Activated CD4-positive, alpha-beta T cell treated with anti-CD3 and anti-CD28 coated beads, Interleukin-2, Interleukin-6, amounts not matched to agents 100 ng/mL and 50 ng/mL, durations not matched to agents 16 hours and 8 hours (primary cell): ENCODE measurements at regions not wholly inside any gene's neighbourhood (a gene's known extent, or its start where the extent isn't known, plus 50 kb on each side); places are given as distances from the start of the nearest gene placed in this dataset.

Source experiments
- DNase-seq: peaks from one replicate; pipeline ENCODE4 v3.0.0-alpha.2; 2020

DNA sequence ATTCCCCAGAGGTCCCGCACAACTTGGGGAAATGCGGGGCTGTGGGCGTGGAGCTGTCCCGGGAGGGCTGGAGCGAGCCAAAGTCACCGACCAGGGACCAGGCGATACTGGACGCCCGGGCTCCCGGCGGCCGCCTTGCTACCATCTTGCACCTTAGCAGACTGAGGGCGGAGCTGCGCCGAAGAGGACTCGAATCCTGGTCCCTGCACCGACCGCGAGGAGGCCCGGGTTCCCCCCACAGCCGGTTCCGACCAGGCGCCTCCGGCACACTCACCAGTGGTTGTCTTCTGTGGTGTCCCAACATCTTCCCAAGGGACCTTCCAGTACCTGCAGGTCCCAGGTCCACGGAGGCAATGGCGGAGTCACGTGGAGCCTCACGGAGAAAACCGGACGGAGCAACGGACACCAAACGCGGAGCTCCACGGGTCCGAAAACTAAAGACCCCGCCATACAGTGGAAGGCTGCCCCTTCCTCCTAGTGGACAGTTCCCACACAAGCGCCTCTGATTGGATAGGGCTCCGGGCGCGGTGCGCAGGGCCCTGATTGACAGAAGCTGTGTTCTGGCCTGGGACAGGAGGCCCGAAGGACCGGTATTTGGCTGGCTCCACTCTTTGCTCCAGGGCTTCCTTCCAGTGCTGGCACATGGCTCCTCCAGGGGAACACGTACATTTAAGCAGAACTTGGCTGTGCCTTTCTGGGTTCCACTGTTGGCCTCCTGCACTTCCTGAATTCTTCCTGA, 124.6 kb upstream of the ZNF479 start:
- no peak for DNase-seq

DNA sequence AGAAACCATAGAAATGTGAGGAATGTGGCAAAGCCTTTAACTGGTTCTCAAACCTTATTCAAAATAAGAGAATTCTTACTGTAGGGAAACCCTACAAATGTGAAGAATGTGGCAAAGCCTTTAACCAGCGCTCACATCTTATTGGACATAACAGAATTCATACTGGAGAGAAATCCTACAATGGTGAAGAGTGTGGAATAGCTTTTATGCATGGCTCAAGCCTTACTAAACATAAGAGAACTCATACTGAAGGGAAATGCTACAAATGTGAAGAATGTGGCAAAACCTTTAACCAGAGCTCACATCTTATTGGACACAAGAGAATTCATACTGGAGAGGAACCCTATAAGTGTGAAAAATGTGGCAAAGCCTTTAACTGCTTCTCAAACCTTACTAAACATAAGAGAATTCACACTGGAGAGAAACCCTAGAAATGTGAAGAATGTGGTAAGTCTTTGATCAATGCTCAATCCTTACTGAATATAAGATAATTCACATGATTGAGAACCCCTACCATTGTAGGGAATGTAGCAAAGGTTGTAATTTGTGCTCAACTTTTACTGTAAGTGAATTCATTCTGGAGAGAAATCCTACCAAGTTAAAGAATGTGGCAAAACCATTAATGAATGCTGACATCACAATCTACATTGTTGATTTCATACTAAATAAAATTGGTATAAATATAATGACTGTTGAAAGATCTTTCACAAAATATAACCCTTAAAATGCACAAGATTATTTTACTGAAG, 142.5 kb upstream of the ZNF479 start:
- no peak for DNase-seq

DNA sequence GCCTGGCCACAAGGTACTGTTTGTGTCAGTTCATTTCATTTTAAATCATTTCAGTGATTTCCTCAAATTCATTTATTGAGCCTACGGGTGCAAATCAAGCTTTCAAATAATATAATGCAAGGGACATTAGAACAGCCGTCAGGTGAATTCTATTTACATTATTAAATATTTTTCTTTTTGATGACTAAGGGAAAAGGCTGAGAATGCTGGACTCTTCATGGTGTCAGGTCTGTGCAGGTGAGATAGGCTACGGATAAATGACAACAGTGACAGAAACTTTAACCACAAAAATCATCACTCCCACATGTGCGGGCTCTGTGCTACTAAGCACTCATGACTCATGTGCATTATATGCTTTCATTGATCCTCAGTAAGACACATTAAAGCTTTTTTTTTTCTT, 149.2 kb upstream of the ZNF716 start:
- DNase-seq, result no peak

DNA sequence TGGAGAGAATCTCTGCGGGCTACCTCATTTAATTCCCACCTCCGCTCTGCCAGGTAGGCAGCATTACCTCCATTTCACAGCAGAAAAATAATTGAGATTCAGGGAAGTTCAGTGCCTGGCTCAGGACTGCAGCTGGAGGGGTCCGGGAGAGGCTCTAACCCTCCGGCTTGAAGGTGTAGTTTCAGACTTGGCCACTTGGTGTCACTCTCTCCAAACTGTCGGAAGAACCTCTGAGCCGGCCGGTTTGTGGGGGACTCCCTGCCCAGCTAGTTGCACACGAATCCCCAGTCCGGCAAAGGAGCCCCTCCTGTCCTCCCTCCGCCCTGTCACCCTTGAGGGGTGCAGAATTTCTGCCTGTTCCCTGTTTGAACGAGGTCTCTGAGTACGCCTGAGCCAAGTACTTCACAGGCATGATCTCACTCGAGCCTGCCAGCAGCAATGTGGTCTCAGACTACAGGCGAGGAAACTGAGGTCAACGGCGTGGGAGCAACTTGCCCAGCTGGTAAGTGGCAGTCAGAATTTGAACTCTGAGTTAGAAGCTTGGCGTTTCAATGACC, 144.7 kb upstream of the ZNF716 start:
- no peak for DNase-seq

DNA sequence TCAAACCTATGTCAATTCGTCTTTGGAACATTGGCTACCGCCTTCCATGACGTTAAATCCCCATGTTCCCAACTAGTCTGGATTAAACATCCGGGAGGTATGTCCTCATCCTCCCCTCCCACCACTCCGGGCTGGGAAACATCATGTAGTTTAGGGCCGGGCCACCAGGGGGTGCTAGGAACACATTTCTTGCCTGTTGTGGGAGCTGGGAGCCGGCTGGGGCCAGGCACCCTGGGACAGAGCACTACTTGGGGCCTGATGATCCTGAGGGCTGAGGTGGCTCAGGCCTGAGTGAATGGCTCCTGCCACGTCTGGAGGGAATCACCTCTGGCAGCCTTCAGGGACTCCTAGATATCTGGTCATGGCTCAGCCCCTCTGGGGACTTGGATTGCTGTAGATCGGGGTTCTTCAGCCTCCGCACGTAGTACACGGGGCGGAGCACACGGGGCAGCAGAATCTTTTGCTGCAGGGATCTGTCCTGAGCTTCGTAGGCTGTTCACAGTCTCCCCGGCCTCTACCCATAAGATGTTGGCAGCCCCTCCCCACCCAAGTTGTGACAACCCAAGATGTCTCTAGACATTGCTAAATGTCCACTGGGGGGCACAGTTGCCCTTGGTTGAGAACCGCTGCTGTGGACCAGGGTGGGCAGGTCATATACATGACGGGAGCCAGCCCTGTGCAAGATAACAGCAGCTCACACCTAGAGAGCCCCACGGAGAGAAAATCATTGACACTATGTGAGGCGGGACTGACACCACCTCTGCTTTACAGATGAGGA, 141.2 kb upstream of the ZNF716 start:
- peak; percentile 1 for DNase-seq

DNA sequence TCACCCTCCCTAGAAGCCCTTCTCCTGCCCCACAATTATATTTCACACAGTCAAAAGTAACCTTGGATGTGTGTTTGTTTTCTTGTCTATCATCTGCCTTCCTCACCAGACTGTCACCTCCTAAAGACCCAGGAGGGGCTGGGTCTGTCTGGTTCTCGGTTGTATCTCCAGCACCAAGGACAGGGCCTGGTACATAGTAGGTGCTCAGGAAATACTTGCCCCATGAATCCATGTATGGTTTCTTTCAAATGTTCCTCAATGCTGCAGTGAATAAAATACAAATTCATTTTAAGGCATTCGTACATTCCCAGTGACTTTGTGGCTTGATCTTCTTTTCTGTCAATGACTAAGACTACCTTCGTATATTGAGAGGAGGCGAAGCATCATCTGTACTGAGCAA, 122.9 kb upstream of the ZNF716 start:
- no peak for DNase-seq

DNA sequence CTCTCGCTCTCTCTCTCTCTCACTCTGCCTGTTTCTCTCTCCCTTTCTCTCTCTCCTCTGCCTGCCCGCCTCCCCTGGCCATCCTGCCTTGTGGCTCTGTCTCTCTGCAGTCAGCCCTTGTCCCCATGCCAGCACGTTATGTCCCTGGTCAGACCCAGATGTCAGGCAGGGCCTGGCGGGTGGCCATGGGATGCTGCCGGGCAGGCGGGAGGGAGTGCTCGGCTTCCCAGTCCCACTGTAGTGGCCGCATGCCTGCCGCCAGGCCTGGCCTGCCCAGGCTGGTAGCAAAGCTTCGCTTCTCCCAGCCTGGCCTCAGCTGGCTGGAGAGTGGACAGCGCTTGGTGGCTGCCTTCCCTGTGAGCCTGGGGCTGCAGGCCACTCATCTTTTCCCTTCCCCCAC, 121.5 kb upstream of the ZNF716 start:
- DNase-seq, result no peak

DNA sequence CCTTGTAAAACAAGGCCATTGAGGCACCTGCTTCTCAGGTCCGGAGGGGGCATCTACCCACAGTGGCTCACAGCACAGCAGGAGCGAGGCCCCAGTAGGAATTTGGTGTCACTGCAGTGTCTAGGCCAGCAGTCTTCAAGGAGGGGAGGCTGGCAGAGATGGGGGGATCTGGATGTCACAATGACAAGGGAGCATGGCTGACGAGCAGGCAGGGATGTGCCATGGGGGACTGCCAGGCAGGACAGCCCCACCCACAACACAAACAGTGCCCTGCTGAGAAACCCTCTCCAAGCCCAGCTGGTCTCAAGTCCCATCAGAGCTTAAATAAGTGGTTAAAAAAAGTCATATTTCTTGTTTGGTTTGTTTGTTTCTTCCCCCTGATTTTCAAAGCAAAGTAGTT, 121.0 kb upstream of the ZNF716 start:
- DNase-seq, result no peak

DNA sequence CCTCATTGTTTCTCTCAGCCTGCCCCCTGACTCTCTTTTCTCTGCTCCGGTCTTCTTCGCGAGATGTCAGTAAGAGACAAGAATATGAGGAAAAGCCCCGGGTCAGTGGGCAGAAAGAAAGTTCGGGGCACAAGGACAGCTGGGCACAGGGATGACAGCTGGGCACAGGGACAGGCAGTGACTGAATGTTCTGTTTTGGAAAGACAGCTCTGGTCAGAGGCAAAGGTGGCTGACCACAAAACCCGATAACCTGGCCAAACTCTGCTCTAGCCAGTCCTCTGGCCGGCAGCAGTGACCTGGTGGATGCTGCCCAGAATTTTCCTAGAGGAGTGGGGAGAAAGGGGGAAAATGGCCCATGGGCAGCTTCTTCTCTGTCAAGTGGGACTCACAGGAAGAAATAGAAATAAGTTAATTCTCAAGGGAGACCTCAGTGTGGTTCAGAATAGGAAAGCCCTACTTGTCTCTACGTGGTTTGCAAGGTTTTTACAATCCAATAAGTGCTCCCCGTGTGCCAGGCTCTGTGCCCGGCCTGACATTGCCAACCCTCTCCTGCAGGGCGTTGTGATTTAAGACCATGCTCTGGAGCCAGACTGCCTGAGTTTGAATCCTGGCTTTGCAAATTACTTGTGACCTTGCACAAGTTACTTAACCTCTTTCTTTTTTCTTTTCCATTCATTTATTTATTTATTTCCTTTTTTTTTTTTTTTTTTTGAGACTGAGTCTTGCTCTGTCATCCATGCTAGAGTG, 110.6 kb upstream of the ZNF716 start:
- DNase-seq, result no peak

DNA sequence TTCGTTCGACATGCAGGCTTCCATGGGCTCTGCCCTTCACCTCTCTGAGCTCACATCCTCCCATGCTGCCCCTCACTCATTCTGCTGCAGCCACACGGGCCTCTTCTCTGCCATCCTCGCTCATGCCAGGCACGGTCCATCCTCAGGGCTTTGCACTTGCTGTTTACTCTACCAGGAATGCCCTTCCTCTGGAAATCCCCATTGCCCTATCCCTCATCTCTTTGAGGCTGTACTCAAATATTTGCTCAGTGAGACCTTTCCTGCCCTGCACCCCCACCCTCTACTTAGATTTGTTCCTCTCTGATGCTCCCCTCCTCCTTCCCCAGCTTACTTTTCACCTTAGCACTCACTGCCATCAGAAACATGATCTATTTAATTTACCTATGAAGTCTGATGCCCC, 107.0 kb upstream of the ZNF716 start:
- DNase-seq, result no peak

DNA sequence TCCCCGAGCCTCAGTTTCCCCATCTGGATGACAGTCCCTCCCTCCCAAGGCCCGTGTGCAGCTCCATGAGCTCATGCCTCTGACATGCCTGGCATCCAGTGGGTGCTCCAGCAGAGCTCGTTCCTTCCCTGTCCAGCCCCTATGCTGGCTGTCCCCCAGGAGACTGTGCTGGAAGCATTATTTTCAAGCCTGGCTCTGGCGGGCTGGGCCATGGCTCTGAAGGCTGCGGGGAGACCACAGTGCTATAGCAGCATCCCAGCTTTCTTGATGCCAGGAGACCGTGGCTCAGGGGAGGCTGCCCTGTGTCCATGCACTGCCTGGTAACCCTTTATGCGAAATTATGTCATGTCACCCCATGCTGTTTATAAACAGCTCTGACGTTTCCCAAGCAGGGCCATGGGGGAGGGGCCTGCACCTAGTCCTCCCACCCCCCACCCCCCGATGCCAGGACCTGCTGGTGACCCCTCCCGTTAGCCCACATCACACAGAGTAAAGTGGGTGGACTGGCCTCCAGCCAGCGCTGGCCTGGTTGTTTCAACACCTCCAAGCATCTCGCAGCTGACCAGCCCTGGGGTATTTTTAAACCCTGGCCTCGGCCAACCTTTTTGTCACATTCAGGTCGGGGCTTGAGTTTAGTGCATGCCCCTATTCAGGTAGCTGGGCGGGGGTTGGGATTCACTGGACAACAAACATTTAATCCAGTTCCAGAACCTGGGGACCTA, 105.9 kb upstream of the ZNF716 start:
- no peak for DNase-seq

DNA sequence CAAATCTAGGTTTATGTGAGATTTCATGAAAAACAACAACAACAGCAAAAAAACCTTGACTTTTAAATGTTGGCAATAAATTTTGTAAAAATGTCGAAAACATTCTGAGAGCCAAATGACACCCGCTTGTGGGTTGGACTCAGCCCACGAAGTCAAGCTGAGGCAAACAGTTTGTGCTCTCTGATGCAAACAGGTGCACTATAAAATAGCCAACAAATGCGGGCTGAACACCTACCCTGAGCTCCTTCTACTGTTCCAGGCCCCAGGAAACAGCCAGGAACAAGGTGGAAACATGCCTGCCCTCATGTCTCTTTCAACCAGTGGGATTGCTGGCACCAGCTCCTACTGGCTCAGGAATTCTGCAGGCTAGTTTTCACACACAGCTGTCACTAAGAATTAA, 105.0 kb upstream of the ZNF716 start:
- DNase-seq, result no peak

DNA sequence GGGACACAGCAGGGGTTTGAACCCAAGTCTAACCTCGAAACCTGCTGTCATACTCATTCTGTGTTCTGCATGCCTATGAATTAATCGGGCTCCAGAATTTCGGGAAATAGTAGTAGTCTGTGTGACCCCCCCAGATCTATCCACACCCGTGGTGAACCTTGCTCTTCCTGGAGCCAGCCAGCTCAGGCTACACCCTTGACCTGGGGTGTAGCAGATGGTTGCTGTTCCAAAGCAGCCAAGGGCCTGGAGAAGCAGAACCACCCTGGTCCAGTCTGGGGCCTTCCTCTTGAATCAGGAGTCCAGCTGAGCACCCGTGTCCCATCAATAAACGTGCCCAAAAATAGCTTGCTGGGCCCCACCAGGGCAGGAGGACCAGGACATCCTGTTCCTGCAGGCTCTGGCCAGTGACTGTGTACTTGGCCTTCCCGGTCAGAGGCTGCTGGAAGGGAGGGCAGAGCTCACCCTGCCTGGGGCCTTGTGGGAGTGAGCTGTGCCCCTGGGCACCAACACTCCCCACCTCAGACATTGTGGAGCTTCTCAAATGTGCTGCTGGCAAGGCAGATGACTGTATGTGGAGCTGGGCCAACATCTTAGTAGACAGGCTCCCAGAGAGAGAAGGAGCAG, 101.2 kb upstream of the ZNF716 start:
- no peak for DNase-seq

DNA sequence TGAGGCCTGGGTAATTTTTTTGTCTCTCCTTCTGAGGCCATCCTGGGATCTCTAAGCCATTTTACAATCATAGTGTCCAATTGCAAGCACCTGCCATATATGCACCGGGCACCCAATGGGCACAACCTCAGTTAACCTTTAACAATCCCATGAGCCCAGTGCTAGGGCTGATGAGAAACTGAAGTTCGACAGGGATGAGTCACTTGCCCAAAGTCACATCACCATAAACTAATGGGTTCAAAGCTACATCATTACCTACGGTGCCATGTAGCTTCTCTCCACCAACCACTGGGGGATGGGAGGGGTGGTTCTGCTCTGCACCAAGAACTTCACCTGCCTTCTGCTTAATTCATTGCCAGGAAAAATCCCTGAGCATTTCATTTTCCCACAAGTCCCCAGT, 95.8 kb upstream of the ZNF716 start:
- no peak for DNase-seq

DNA sequence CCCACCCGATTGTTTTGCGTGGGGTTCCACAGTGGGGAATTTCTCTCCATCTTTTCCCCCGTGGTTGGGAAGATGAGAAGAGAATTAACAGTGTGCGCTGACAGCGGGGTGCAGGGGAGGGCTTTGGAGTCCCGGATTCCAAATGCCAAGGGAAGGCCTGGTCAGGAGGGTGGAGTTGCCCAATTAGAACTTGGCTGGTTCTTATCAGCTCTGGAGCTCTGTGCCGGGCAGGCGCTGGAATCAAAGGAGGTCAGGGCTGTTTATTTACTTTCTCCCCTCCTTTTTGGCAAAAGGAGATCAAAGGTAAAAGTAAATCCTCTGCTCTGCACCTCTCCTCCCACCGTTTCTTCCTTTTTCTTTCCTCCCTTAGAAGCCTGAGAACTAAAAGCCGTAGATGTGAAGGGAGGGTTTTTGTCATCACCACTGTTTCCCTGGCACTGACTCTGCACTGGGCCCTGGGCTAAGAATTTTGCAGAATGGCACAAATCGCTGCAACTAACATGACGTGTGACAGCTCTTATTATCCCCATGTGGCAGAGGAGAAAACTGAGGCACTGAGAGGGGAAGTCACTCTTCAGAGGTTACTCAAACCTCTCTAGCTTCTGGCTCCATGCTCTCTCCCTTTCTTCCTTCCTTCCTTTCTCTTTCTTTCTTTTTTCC, 95.2 kb upstream of the ZNF716 start:
- DNase-seq, result no peak

DNA sequence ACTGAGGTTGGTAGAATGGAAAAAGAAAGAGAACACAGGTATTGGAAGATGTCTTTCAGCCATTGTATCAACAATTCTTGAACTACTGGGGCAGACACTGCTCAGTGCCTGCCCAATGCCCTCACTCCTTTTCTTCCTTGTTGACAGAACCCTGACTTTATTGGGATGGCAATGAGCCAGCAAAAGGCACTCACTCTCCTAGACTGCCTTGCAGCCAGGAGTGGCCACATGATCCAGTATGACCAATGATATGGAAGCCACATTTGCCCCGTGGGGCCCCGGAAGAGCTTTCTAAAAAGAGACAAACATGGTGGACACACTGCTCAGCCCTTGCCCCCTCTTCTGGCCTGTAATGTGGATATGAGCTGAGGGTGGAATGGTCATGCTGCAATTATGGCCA, 88.6 kb upstream of the ZNF716 start:
- DNase-seq, result no peak

DNA sequence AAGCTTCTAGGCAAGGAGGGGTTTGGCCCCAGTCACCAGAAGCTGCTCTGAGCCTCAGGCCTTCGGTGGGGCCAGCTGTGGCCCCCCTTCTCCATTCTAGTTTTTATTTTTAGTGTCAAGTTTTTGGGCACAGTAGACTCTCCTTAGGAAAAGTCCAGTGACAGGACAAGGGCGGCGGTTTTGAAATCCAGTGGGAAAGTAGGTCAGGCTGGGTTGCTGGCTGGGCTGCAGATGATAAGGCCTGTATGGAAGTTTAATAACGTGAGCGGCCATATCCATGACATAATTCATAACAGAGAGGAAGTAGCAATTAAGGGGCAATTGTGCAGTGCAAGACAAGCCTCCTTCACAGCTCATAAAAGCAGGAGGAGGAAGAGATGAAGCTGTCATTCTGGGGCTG, 87.1 kb upstream of the ZNF716 start:
- no peak for DNase-seq

DNA sequence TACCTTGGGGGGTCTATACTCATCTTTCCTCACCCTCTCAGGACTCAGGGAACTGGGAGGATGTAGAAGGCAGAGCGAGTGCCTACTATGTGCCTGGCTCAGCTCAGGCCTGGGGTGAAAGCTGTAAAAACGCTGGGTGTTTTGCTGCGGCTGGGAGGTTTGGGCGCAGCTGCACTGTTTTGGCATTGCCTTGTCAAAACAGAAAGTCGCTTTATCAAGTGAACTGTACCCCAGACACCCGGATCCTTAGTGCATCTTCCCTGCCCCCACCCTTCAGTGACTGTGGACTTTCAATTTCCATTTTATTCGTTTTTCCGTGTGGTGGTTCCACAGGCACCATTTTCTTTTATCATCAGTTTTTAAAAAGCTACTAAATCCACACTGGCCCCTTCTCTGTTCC, 86.7 kb upstream of the ZNF716 start:
- DNase-seq, result no peak

DNA sequence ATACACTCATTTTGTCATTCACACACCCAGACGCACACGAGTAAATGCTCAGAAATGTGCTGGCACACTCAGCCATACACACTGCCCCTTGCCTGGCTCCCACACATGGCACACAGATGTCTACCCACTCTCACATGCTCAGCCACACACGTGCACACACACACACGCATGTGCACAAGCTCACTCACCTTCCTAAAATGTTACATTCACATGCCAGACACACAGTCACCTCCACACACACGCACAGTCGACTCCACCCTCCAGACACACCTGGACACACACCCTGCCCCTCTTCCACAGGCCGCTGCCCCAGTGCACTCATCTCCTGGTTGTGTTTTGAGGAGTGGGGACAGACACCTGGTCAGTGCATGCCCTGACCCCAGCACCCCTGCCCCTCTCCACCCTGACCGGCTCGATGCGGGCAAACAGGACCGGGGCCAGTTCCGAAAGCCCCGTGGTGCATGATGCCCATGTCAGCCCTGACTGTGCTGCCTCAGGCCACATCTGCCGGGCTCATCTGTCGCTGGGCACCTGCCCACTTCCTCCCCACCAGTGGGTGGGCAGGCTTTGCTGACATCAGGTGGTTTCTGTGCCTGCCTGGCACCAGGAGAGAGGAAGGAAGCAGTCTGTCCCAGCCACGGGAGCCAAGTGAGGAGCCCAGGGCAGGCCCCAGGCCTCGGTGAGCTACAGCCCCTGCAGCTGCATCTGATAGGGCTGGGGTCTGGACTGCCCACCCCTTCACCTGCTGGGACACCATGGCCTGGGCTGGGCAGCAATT, 84.9 kb upstream of the ZNF716 start:
- no peak for DNase-seq

DNA sequence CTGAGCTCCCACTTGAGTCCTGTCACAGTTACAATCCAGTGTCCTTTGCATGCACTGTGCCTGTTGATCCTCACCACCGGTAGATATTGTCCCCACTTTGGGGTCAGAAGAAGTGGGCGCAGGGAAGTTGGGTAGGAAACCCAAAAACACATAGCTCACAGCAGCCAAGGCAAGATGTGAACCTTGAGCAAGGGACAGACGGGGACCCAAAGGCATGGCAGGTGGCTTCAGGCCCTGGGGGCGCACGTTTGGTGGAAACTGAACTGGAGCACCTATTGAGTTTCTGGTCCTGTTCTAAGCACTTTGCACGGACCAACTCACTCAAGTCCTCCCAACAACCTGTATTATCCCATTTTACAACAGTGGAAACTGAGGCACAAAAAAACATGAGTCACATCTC, 82.8 kb upstream of the ZNF716 start:
- no peak for DNase-seq
